Coronary artery (tissue), 2 donors: ENCODE measurements at regions not wholly inside any gene's neighbourhood (a gene's known extent, or its start where the extent isn't known, plus 50 kb on each side); places are given as distances from the start of the nearest gene placed in this dataset.
A peak's percentile ranks its signal among the peaks of the same experiment; 100 is the strongest.
"Not testable (repeated sequence)": the region's sequence is repeated elsewhere in the genome, so short reads cannot be mapped to it uniquely, and the experiment has no call there.

Experiments
- DNase-seq: peaks from one replicate; pipeline ENCODE4 v3.0.0-alpha.2; 2017; ENCODE audit warnings: low spot score
- H3K27ac ChIP-seq, 2 donors: fragments of 200-600 bp; sonication (generic); one replicate each; pipeline ENCODE4 v1.5.1; 2016 to 2019
- H3K4me3 ChIP-seq: fragments of 200-600 bp; sonication (generic); 2 replicates; pipeline ENCODE4 v1.5.1; 2016; ENCODE audit warnings: mild to moderate bottlenecking, moderate library complexity
- CTCF ChIP-seq: fragments of 200-600 bp; sonication (generic); IDR thresholded peaks from one replicate; pipeline ENCODE4 v1.5.1; 2019; ENCODE audit warnings: antibody characterized with exemption

GRCh38 chr9:89849096-89849495 lies 244.3 kb downstream of the GADD45G start:
- TF ChIP-seq CTCF = no peak
- no peak for DNase-seq
- H3K4me3 ChIP-seq = no peak overlapping the region

GRCh38 chr9:89850153-89850552 lies 245.3 kb downstream of the GADD45G start:
- DNase-seq = no peak
- H3K4me3 ChIP-seq = no peak overlapping the region
- no peak for TF ChIP-seq CTCF
- no peak overlapping the region for H3K27ac ChIP-seq

More at GRCh38 chr9:89849096-89849495, 244.3 kb downstream of the GADD45G start:
- H3K27ac ChIP-seq = no peak overlapping the region

DNA sequence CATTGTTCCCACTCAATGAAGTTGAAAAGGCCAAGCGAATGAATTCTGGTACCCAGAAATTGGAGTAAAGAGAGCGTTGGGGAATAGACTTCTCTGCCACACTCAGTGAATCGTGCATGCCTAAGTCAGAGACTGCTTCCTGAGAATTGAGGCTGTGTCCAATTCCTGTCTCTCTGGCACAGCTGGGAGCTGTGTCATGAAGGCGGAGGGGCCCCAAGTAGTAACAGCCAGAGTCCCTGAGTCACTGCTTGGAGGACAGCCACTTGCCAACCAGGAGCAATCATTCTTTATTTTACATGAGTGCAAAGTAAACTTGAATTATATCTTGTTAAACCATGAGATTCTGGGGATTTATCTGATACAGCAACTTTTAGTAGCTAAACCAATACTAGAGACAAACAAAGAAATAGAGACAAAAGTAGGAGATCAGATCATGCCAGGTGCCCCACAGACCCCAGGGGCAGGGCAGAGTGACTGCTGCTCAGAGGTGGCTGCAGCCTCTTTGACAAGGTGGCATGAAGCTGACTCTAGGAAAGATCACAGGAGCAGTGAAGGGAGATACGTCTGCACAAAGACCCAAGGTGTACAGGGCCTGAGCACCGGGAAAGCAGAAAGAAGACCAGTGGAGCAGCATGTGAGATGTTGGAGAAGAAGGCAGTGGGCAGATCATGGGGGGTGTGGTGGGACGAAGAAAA lies 246.0 kb downstream of the GADD45G start:
- Histone ChIP-seq H3K4me3 (no peak overlapping the region), H3K27ac (no peak overlapping the region)
- peak; percentile 67 for DNase-seq
- no peak for TF ChIP-seq CTCF

GRCh38 chr9:89853161-89853560 lies 248.3 kb downstream of the GADD45G start:
- TF ChIP-seq CTCF = no peak
- Histone ChIP-seq H3K4me3 (no peak overlapping the region), H3K27ac (no peak overlapping the region)
- no peak for DNase-seq

DNA sequence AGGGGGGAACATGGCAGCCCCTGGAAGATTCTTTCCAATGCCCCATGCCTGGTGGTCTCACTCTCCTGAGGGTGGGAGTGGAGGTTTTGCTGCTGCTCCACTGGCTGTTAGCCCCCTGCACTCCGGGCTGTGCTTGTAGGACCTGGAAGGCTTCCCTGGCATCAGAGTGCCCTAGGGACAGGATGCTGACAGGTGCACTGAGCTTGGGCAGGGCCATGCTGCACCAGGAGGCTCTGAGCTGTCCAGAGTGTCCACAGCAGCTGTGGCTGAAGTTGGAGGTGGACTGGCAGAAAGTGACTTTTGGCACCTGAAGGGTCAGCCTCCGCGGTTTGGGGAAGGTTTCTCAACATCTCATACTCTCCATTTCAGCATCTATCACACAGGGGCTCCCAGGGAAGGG lies 249.1 kb downstream of the GADD45G start:
- Histone ChIP-seq H3K4me3 (no peak overlapping the region), H3K27ac (no peak overlapping the region)
- DNase-seq = peak; percentile 40
- no peak for TF ChIP-seq CTCF

DNA sequence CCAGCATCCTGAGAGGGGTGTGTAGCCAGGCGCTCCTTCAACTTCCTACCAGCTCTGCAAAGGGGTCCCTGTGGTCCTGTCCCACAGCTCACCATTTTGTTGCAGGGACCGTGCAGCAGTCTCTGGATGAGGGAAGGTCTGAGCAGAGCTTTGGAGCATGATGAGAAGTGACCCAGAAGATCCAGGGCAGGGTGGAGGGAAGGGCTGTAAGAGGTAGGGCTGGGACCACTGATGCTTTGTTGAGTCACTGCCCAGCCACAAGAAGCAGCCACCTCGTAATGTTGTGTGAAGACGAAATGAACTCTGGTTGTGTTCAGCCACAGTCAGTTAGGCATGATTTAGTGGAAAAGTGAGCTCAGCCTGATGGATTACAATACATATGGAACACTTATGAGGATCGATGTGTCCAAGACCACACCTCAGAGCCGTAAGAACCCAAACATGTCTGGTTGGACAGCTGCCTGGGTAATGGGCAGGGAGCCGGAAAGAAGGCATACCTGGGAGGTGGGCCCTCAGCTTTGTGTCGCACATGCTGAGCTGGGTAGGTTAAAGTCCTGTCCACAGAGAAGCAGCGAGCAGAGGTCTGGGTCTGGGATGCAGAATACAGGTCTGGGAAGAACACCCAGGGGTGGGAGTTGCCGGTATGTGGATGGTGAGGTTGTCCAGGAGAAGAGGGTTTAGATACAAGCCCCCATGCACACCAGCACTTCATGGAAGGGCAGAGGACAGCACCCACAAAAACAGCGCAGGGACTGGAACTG lies 250.1 kb downstream of the GADD45G start:
- H3K27ac ChIP-seq = no peak overlapping the region
- DNase-seq = peak; percentile 52
- no peak for TF ChIP-seq CTCF
- no peak overlapping the region for H3K4me3 ChIP-seq

DNA sequence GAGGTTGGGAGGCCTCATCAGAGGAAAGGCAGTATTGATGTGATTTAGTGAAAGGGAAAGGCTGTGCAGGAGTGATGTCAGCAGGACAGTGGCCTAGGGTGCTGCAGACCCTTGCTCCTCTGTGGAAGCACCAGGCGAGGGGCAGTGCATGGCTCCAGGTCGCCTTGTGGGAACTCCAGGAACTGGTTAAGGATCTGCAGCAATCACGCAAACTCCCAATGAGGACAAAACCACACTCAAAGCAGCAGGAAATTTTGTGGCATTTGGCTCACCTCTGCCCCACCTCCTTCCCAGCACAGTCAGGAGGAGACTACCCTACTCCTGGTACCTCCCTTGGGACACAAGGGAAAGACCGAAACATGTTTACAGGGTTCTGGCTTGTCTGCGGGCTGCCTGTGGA lies 251.5 kb downstream of the GADD45G start:
- DNase-seq = peak; percentile 49
- H3K27ac ChIP-seq, H3K4me3 ChIP-seq: not testable (repeated sequence)

DNA sequence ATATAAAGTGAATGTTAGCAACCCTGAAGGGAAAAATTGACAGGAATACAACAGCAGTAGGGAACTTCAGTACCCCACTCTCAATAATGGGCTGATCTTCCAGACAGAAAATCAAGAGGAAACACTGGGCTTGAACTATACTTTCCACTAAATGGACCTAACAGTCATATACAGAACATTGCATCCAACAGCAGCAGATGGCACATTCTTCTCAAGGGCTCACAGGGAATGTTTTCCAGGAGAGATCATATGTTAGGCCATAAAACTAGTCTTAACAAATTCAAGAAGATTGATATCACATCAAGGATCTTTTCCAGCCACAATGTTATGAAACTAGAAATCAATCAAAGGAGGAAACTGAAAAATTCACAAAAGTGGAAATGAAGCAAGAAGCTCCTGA lies 252.1 kb downstream of the GADD45G start:
- not testable (repeated sequence) for DNase-seq, H3K4me3 ChIP-seq, H3K27ac ChIP-seq

GRCh38 chr9:89859842-89860241 lies 255.0 kb downstream of the GADD45G start:
- H3K27ac ChIP-seq, H3K4me3 ChIP-seq, DNase-seq: not testable (repeated sequence)

GRCh38 chr9:89861371-89861770 lies 256.6 kb downstream of the GADD45G start:
- not testable (repeated sequence) for H3K27ac ChIP-seq, H3K4me3 ChIP-seq, DNase-seq
